Kidney capillary endothelial cell (primary cell): ENCODE measurements at regions not wholly inside any gene's neighbourhood (a gene's known extent, or its start where the extent isn't known, plus 50 kb on each side); places are given as distances from the start of the nearest gene placed in this dataset.
"Not testable (repeated sequence)": the region's sequence is repeated elsewhere in the genome, so short reads cannot be mapped to it uniquely, and the experiment has no call there.

ENCODE experiments used
- DNase-seq: peaks from one replicate; pipeline ENCODE4 v3.0.0-alpha.2; 2018; ENCODE audit warnings: low spot score

DNA sequence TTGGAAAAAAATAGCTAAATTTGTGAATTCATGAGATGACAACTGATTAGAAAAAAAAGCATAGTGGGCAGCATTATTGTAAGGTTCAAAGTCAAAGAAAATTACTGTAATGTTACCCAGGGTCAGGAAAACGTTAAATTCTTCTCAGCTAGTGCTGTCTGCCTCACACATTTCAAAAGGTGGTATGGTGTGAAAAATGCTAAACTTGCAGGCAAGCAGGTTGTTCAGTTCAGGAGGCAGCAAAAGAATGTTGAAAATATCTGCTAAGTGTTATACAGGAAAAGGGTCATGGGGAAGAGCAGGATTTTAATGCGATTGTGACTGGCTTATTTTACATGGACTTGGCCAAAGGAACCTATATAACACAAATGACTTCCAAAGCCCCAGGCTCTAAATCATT lies 232.5 kb upstream of the NDST3 start:
- no peak for DNase-seq

- DNase-seq, result no peak
Observed at GRCh38 chr4:117811731-117812130, 222.6 kb upstream of the NDST3 start.

DNA sequence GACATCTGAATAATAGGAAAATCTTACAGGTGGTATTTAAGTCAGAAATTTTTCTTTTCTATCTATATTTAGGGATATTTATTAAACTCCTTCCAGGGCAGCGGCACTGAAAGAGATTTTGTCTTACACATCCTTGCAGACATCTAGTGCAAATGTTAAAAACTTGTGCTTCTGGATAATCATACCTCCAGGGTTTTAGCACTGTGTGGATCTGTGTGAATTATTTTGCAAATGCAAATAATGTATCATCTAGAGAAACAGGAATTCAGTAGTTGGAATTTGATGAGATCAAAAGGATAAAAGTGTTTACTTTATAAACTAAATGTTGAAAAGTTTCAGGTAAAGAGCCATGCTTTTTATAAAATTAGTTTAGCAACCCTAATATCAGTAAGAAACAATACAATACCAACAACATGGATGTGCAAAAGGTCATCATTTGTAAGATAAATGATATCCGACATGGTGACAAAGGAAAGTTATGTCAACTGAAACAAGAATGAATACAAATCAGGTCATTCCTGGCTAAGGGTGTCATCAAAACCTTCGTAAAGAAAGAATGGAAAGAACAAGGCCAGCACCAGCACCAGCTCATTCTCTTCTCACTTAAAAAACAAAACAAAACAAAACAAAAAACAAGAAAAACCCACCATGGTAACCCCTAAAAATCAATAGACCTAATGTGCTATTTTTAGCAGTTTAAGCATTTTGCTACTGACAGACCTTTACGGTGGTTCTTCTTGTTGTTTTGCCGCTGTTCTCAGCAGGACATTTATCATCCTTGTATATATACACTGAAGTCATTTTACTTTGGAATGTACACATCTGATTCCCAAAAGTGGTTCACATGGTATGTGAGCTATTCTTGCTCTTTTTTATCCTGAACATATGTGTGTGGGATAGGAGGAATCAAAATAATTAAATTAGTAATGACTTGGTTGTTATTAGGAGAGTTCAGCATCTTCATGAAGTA lies 219.7 kb upstream of the NDST3 start:
- DNase-seq, result no peak

- no peak for DNase-seq
Observed at GRCh38 chr4:117817301-117817700, 217.0 kb upstream of the NDST3 start.

- DNase-seq, result no peak
Observed at GRCh38 chr4:117821834-117822233, 212.5 kb upstream of the NDST3 start.

GRCh38 chr4:117823388-117823787 lies 210.9 kb upstream of the NDST3 start:
- no peak for DNase-seq

- DNase-seq, result no peak
Observed at GRCh38 chr4:117825600-117825999, 208.7 kb upstream of the NDST3 start.

GRCh38 chr4:117831060-117831683 lies 203.1 kb upstream of the NDST3 start:
- no peak for DNase-seq

DNA sequence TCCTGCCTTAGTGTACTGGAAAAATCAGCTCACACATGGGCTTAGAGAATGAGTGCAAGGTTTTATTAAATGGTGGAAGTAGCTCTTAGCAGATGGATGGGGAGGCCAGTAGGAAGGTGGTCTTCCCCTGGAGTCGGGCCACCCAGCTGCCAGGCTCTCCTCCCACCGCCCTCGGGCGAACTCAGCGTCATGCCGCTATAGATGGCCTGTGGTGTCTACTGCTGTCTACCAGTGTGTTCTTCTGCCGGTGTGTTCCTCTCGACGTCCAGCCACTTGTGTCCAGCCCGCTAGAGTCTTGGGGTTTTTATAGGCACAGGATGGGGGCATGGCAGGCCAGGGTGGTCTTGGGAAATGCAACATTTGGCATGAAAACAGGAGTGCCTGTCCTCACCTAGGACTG lies 198.7 kb upstream of the NDST3 start:
- no peak for DNase-seq

DNA sequence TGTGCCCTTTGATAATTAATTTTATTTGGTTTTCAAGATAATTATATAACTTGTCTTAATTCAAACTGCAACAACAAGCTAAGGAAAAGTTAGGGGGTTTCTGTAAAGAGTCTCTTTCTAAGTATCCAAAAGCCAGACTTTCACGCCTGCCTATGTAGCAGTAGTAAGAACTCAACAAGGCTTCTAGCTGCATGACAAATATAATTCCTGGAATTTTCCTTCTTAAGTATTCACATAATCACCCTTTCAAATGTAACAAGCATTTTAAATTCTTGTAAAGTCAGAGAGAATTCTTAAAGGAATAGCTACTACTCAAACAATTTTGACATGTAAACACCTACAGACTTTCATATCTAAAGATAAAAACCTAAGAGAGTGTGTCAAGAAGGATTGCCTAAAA lies 189.7 kb upstream of the NDST3 start:
- DNase-seq, result no peak

DNA sequence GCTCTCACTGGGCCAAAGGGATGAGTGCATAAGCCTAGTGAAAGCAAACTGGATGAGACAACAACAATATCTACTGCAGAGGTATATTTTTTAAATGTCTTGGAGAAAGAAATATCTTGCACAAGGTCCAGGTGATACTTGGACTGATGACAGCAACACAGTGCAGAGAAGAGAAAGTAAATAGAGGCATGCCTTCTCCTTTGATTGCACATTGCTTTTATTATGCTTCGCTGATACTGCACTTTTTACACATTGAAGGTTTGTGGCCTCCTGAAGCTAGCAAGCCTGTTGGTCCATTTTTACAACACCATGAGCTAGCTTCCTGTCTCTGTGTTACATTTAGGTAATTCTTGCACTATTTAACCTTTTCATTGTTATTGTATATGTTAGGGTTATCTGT lies 189.0 kb upstream of the NDST3 start:
- DNase-seq, result no peak

GRCh38 chr4:117847849-117848248 lies 186.4 kb upstream of the NDST3 start:
- DNase-seq, result no peak

DNA sequence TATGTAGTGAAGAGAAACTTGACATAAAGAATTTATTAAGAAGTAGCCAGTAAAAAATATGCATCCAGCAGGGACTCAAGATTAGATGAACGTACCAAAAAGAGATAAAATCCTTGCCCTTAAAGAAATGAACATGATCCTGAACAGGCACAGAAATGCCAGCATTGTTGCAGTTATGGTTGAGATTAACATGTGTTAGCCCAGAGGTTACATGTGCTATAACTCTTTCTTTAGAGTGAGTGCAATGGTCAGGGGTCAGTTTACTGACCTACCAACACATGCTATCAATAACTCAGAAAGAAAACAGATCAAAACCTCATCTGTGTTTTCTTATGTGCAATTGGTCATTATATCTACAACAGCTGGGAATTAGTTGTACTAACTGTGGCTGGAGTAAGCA lies 166.1 kb upstream of the NDST3 start:
- DNase-seq, result no peak

- DNase-seq, result no peak
Observed at GRCh38 chr4:117873779-117874178, 160.5 kb upstream of the NDST3 start.

GRCh38 chr4:117874216-117874615 lies 160.1 kb upstream of the NDST3 start:
- DNase-seq, result no peak

GRCh38 chr4:117889978-117890377 lies 144.3 kb upstream of the NDST3 start:
- DNase-seq, result no peak

DNA sequence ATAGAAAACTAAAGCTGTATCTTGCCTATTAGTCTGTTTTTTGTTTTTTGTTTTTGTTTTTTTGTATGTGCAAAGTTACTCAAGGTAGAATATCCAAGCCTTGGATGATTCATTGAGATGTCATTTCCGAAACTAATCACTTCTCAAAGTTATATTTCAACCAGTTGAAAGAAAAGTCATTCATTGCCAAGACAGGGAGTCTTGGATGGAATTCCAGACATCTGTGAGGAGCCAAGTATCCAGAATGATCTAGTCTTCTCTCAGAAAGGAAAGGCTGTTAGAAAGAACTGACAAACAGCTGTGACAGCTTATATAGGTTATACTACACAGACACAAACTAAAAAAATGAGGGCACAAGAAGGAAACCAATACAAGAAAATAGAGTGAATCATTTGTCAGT lies 141.1 kb upstream of the NDST3 start:
- DNase-seq, result peak; percentile 30

DNA sequence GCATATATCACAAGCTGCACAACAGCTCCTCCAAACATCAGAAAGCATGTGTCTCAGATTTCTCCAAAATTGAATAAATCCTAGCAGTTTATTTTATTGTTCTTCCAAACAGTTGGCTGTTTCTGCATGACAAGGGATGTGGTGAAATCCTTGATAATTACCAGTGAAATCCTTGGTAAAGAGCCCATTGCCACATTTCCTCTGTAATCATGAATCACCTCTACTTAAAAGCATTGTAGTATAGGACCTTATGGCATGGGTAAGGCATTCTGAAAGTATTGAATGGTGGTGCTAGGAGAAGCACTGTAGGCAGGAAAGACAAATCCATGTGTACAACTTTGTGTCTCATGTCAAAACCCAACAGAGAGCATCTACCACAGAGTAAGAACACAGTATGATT lies 135.8 kb upstream of the NDST3 start:
- peak; percentile 6 for DNase-seq

GRCh38 chr4:117900832-117901231 lies 133.5 kb upstream of the NDST3 start:
- no peak for DNase-seq

DNA sequence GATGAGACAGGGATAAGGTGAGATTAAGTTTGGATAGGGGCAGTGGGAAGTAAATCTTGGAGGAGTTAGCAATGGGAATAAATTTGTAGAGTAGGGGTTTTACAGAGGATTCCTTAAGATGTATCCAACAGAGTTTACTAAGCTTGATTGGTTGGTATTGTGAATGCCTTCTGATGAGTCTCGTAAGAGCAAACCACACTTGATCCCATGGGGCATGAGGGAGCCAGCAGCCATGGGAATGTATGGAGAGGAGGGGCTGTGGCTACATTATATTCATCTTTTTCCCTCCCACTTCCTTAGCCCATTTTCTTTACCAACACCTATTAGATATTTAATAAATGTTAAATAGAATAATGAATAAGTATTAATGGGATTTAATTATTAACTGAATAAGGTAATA lies 126.6 kb upstream of the NDST3 start:
- DNase-seq, result no peak

DNA sequence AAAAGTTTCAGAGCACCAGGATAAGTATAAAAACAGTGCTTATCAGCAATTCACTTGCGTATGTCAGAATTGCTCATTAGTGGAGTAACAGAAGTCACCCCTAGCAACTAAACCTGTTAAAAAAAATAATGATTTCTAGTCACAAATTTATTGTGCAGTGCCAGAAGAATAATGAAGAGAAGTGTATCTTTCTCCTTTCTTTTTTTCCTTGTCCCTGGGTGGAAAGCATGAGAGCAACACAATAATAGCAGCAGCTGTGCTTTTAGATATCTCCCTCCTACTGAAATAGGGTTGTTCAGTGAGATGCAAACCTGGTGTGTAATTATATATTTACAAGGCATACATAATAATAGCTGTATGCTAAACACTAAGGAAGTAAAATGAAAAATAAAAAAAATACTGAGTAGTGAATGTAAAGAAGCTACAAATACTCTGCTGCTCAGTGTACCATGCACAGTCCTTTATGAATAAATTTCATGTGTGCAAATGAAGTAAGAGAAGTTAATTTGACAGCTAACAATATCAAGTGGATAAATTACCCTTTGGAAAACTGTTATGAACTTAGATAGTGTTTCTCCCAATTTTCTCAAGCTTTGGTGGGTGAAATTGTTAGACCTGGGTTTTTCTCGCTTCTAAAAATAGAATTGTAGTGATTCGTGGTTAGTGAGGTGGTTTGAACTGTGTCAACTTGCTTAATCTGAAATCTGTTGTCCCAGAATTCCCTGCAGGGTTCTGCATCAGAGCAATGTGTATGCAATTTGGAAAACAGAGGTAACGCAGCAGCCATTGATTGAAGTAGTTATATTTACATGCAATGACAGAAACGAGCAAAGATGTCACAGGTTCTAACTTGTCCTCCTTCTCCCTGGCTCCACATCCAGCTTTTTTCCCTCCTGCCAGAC lies 125.7 kb upstream of the NDST3 start:
- DNase-seq, result no peak

- no peak for DNase-seq
Observed at GRCh38 chr4:117916728-117917127, 117.6 kb upstream of the NDST3 start.

GRCh38 chr4:117922311-117922710 lies 112.0 kb upstream of the NDST3 start:
- DNase-seq, result not testable (repeated sequence)
